H1 (cell line): ENCODE measurements at regions not wholly inside any gene's neighbourhood (a gene's known extent, or its start where the extent isn't known, plus 50 kb on each side); places are given as distances from the start of the nearest gene placed in this dataset.

Experiments used
- ASH2L ChIP-seq: fragments of 200-600, 300-600 bp; sonication (generic); IDR thresholded peaks from one replicate; pipeline ENCODE4 v1.7.1; 2017; ENCODE audit warnings: low read length
- CTBP2 ChIP-seq: IDR thresholded peaks from 2 replicates; pipeline ENCODE4 v1.7.0; 2011; ENCODE audit warnings: borderline replicate concordance, mild to moderate bottlenecking, moderate library complexity, mixed read lengths, low read length; ENCODE audit not compliant: insufficient read depth, insufficient read length

GRCh38 chr1:68801440-68801839 is 304.6 kb upstream of the DEPDC1 start (continued):
- TF ChIP-seq CTBP2 (no peak), ASH2L (no peak)
